Nephron progenitor cell (in vitro differentiated cells): ENCODE measurements at regions not wholly inside any gene's neighbourhood (a gene's known extent, or its start where the extent isn't known, plus 50 kb on each side); places are given as distances from the start of the nearest gene placed in this dataset.

Source experiments
- DNase-seq: peaks from one replicate; pipeline ENCODE4 v3.0.0; 2021
- H3K27ac Mint-ChIP-seq: 2 replicates; pipeline ENCODE4 v1.8.0; 2021; ENCODE audit warnings: mild to moderate bottlenecking, moderate library complexity, mixed read lengths
- H3K27me3 Mint-ChIP-seq: 2 replicates; pipeline ENCODE4 v1.8.0; 2021; ENCODE audit warnings: mild to moderate bottlenecking, low read depth, mixed read lengths; ENCODE audit not compliant: poor library complexity
- H3K36me3 Mint-ChIP-seq: 2 replicates; pipeline ENCODE4 v1.8.0; 2021; ENCODE audit warnings: low read depth, mixed read lengths
- H3K4me1 Mint-ChIP-seq: 2 replicates; pipeline ENCODE4 v1.8.0; 2021; ENCODE audit warnings: mixed read lengths
- H3K4me3 Mint-ChIP-seq: 2 replicates; pipeline ENCODE4 v1.8.0; 2021; ENCODE audit warnings: mild to moderate bottlenecking, moderate library complexity, mixed read lengths
- H3K9me3 Mint-ChIP-seq: 2 replicates; pipeline ENCODE4 v1.8.0; 2021; ENCODE audit warnings: mild to moderate bottlenecking, moderate library complexity, mixed read lengths
- TF ChIP-seq, protein P1 (sequence below): fragments of 200-600 bp; sonication (generic); IDR thresholded peaks from 2 replicates; pipeline ENCODE4 v1.5.0; 2021; ENCODE audit warnings: antibody characterized with exemption

DNA sequence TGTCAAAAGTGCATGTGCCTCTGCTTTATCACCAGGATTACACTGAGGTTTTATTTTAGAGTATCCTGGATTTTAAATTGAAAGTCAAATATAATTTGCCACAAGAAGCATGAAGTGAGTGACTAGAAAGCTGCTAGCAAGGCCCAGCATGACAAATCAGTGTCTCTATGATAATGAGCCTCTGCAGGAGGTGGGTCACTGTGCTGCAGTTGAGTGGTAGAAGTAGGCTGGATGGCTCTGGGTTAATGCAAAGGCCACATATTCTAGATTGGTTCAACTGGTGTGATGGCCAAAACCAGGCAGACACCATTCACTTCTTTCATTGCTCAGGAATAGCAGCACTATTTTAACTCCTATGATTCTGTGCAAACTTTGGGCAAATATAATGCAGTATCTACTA is 491.5 kb downstream of the OLFM4 start:
- H3K27ac Mint-ChIP-seq: no peak overlapping the region
- no peak overlapping the region for H3K4me3 Mint-ChIP-seq
- no peaks in the 10 kb centered on the region for H3K9me3 Mint-ChIP-seq
- TF ChIP-seq, protein P1, sequence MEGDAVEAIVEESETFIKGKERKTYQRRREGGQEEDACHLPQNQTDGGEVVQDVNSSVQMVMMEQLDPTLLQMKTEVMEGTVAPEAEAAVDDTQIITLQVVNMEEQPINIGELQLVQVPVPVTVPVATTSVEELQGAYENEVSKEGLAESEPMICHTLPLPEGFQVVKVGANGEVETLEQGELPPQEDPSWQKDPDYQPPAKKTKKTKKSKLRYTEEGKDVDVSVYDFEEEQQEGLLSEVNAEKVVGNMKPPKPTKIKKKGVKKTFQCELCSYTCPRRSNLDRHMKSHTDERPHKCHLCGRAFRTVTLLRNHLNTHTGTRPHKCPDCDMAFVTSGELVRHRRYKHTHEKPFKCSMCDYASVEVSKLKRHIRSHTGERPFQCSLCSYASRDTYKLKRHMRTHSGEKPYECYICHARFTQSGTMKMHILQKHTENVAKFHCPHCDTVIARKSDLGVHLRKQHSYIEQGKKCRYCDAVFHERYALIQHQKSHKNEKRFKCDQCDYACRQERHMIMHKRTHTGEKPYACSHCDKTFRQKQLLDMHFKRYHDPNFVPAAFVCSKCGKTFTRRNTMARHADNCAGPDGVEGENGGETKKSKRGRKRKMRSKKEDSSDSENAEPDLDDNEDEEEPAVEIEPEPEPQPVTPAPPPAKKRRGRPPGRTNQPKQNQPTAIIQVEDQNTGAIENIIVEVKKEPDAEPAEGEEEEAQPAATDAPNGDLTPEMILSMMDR: no peak
- no peaks in the 10 kb centered on the region for H3K36me3 Mint-ChIP-seq
- no peaks in the 10 kb centered on the region for H3K4me1 Mint-ChIP-seq
- no peaks in the 10 kb centered on the region for H3K27me3 Mint-ChIP-seq
- no peak for DNase-seq

DNA sequence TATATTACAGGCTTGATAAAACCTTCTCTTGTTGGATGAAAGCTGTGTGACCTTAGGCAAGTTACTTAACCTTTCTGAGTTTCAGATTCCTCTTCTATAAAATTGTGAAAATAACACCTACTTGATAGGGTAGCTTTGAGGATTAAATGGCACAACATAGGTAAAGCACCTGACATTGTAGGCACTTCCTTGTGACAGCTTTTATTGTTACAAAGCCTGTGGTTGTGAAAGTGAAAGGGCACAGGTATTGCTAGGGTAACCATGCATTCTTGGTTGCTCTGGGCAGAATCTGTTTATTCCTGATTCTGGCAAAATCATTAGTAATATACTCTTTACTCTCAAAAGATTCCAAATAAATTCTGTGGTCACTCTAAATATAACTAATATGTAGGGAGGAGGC is 493.4 kb downstream of the OLFM4 start:
- no peak for DNase-seq
- Mint-ChIP-seq H3K4me1 (no peaks in the 10 kb centered on the region), H3K4me3 (no peak overlapping the region), H3K27me3 (no peaks in the 10 kb centered on the region), H3K9me3 (no peaks in the 10 kb centered on the region), H3K36me3 (no peaks in the 10 kb centered on the region), H3K27ac (no peak overlapping the region)
- TF ChIP-seq, protein P1: no peak

DNA sequence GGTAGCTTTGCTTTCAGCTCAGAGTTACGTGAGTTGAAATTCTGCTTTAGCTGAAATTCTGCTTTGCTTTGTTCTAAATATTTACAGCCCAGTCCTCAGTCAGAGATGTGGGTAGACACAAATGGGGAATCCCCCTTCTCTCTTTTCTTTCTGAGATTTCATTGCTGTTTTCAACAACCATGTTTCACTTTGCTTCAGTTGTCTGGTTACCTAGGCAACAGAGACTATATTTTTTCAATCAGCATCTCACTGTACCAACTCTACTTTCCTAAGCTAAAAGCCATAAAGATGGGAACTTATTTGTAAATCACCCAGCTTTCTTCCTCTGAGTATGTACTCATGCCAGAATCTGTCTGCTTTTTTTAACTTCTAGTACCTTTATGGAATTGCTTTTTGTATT is 509.0 kb downstream of the OLFM4 start:
- peaks cover 4% of the 10 kb centered on the region for H3K4me1 Mint-ChIP-seq
- peaks cover 19% of the 10 kb centered on the region for H3K9me3 Mint-ChIP-seq
- H3K4me3 Mint-ChIP-seq: no peak overlapping the region
- DNase-seq: no peak
- H3K27me3 Mint-ChIP-seq: peaks cover 5% of the 10 kb centered on the region
- H3K27ac Mint-ChIP-seq: no peak overlapping the region
- TF ChIP-seq, protein P1: no peak
- H3K36me3 Mint-ChIP-seq: no peaks in the 10 kb centered on the region

DNA sequence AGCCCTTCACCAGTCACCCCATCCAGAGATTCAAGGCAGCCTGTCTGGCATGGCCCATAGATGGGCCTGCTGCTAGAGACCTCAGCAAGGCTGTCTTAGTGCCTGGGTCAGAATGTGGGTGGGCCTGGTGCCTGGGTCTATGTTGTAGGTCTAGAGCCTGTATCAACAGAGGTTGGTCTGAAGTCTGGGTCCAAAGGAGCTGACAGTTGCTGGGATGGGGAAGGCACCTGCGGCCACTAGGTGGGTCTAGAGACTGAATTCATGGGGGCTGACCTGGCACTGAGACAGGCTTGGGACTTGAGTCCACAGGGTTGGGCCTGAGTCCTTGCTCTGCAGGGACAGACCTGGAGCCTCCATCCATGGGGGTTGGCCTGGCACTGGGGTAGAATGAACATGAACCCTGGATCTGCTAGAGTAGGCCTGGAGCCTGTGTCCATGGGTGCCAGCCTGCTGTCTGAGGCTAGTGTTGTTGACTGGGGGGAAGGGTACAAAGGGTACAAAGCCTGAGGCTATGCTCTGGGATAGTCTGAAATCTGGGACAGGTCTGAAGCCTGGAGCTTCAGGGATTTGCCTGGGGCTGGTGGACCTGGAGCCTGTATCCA is 516.8 kb downstream of the OLFM4 start:
- peaks cover 11% of the 10 kb centered on the region for H3K27me3 Mint-ChIP-seq
- no peak for DNase-seq
- H3K9me3 Mint-ChIP-seq: peaks cover 6% of the 10 kb centered on the region
- H3K4me1 Mint-ChIP-seq: no peaks in the 10 kb centered on the region
- H3K4me3 Mint-ChIP-seq: no peak overlapping the region
- TF ChIP-seq, protein P1: no peak
- H3K27ac Mint-ChIP-seq: no peak overlapping the region
- no peaks in the 10 kb centered on the region for H3K36me3 Mint-ChIP-seq

DNA sequence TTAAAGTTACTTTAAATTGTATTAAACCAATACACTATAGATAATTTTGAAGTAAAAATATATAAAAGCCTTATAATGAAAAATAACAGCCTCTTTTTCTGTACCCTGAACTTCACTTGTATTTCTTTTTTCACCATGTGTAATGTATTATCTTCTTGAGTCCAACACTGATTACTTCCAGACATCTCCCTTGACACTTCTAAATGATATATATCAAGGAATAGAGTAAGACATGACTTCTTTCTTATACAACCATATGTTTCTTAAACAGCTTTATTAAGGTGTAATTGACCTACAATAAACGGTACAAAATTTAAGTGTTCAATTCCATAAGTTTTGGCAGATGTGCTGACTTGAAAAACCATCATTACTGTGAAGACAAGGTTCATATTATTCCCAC is 531.9 kb downstream of the OLFM4 start:
- no peaks in the 10 kb centered on the region for H3K27me3 Mint-ChIP-seq
- peaks cover 5% of the 10 kb centered on the region for H3K4me1 Mint-ChIP-seq
- TF ChIP-seq, protein P1: no peak
- no peak overlapping the region for H3K4me3 Mint-ChIP-seq
- H3K27ac Mint-ChIP-seq: no peak overlapping the region
- H3K36me3 Mint-ChIP-seq: no peaks in the 10 kb centered on the region
- no peak for DNase-seq
- no peaks in the 10 kb centered on the region for H3K9me3 Mint-ChIP-seq

DNA sequence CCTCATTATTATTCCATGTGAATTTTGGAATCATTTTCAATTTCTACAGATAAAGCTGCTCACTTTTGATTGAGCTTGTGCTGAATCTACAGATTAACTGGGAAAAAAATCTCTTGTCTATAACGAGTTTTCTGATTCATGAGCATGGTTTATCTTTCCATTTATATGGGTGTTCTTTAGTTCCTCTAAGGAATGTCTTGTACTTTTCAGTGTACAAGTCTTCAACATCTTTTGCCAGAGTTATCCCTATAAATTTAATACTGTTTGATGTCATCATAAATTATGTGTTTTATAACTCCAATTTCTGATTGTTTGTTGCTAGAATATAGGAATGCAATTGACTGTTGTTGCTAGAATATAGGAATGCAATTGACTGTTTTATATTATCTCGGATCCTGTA is 533.8 kb downstream of the OLFM4 start:
- Mint-ChIP-seq H3K27me3 (no peaks in the 10 kb centered on the region), H3K36me3 (no peaks in the 10 kb centered on the region), H3K4me3 (no peak overlapping the region), H3K9me3 (no peaks in the 10 kb centered on the region), H3K27ac (no peak overlapping the region), H3K4me1 (peaks cover 5% of the 10 kb centered on the region)
- DNase-seq: no peak
- TF ChIP-seq, protein P1: no peak
